ENCODE measurements at regions not wholly inside any gene's neighbourhood (a gene's known extent, or its start where the extent isn't known, plus 50 kb on each side); places are given as distances from the start of the nearest gene placed in this dataset.

- H3K9me3 ChIP-seq (ENCODE audit: control insufficient read depth in 1 of 2, insufficient read depth in 1 of 2, low read depth in 1 of 2, low read length in 2 of 2) = no peaks in the 10 kb centered on the region
- no peaks in the 10 kb centered on the region for H3K9me2 ChIP-seq (ENCODE audit: insufficient read depth)
- no peak overlapping the region for H3K27ac ChIP-seq (ENCODE audit: low read depth, low read length)
- DNase-seq (ENCODE audit: low read depth, low spot score) (no peak), ATAC-seq (no peak)
- no peaks in the 10 kb centered on the region for H4K20me1 ChIP-seq (ENCODE audit: insufficient read depth)
- ChIA-PET RAD21 (ENCODE audit: low non-redundant PET in 1 of 2, low total read pairs in 2 of 2, uncharacterized antibody in 2 of 2, unreplicated experiment in 2 of 2) (no interaction called here), CTCF (no interaction called here), POLR2A (no interaction called here)
- no peaks in the 10 kb centered on the region for H3K27me3 ChIP-seq (ENCODE audit: insufficient read depth, low read length)
- H3K9ac ChIP-seq (ENCODE audit: low read length) = no peak overlapping the region
- no peak for TF ChIP-seq EGR1 (IDR thresholded peaks at IDR 0.05; ENCODE audit: low read depth)
- TF ChIP-seq TCF7L2 (IDR thresholded peaks at IDR 0.05; ENCODE audit: borderline replicate concordance, extremely low read depth, insufficient read depth, insufficient read length) = no peak
- TF ChIP-seq REST (IDR thresholded peaks at IDR 0.05; ENCODE audit: low read depth) = no peak
- no peak for TF ChIP-seq FOSL1 (IDR thresholded peaks at IDR 0.05; ENCODE audit: low read depth)
- no peak for TF ChIP-seq CBX3 (IDR thresholded peaks at IDR 0.05; ENCODE audit: low read depth)
- TF ChIP-seq POLR2A (IDR thresholded peaks at IDR 0.05; ENCODE audit: borderline replicate concordance, extremely low read depth, insufficient read depth, insufficient read length) = no peak
- TF ChIP-seq, protein P1, sequence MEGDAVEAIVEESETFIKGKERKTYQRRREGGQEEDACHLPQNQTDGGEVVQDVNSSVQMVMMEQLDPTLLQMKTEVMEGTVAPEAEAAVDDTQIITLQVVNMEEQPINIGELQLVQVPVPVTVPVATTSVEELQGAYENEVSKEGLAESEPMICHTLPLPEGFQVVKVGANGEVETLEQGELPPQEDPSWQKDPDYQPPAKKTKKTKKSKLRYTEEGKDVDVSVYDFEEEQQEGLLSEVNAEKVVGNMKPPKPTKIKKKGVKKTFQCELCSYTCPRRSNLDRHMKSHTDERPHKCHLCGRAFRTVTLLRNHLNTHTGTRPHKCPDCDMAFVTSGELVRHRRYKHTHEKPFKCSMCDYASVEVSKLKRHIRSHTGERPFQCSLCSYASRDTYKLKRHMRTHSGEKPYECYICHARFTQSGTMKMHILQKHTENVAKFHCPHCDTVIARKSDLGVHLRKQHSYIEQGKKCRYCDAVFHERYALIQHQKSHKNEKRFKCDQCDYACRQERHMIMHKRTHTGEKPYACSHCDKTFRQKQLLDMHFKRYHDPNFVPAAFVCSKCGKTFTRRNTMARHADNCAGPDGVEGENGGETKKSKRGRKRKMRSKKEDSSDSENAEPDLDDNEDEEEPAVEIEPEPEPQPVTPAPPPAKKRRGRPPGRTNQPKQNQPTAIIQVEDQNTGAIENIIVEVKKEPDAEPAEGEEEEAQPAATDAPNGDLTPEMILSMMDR (IDR thresholded peaks at IDR 0.05 in 2 of 3, conservative IDR thresholded peaks at IDR 0.05 in 1 of 3; ENCODE audit: borderline replicate concordance in 1 of 3, insufficient read depth in 1 of 3, low read depth in 2 of 3, low read length in 2 of 3) = no peak
- TF ChIP-seq EZH2phosphoT487 (IDR thresholded peaks at IDR 0.05; ENCODE audit: borderline replicate concordance) = no peak
- TF ChIP-seq RAD21 (IDR thresholded peaks at IDR 0.05; ENCODE audit: low read depth) = no peak
- TF ChIP-seq MAX (IDR thresholded peaks at IDR 0.05) = no peak
- no peak for TF ChIP-seq ZBTB33 (IDR thresholded peaks at IDR 0.05; ENCODE audit: extremely low read depth, insufficient replicate concordance, low read length)
- TF ChIP-seq SIN3A (IDR thresholded peaks at IDR 0.05; ENCODE audit: low read depth) = no peak
- no peak for TF ChIP-seq YY1 (IDR thresholded peaks at IDR 0.05; ENCODE audit: extremely low read depth, insufficient replicate concordance, low read depth, low read length)
- no peak for TF ChIP-seq JUND (IDR thresholded peaks at IDR 0.05)
- no peak for TF ChIP-seq POLR2AphosphoS5 (IDR thresholded peaks at IDR 0.05; ENCODE audit: low read depth, low read length)
- TF ChIP-seq EZH2 (IDR thresholded peaks at IDR 0.05) = no peak
- TF ChIP-seq SRF (IDR thresholded peaks at IDR 0.05; ENCODE audit: low read depth) = no peak
- no peak for TF ChIP-seq SP1 (IDR thresholded peaks at IDR 0.05; ENCODE audit: low read depth)
- no peak for TF ChIP-seq CEBPB (IDR thresholded peaks at IDR 0.05; ENCODE audit: low read depth)
- no peaks in the 10 kb centered on the region for H3K36me3 ChIP-seq (ENCODE audit: control insufficient read depth in 1 of 2, insufficient read depth in 2 of 2, low read length in 2 of 2)
- no peak overlapping the region for H3K4me2 ChIP-seq (ENCODE audit: low read length)
- no peaks in the 10 kb centered on the region for H3K4me1 ChIP-seq (ENCODE audit: control insufficient read depth in 1 of 2, insufficient read depth in 2 of 2, low read length in 2 of 2)
- H3K79me2 ChIP-seq (ENCODE audit: insufficient read depth, low read length) = no peaks in the 10 kb centered on the region
- intact Hi-C loops (cut with micrococcal nuclease) = no loop called here
- H3K4me3 ChIP-seq (replicated peaks in 1 of 2; ENCODE audit: low read depth in 1 of 2, low read length in 2 of 2) = no peak overlapping the region
- no peak overlapping the region for H2AFZ ChIP-seq (ENCODE audit: low read depth, low read length, poor library complexity, severe bottlenecking)
- BruUV-seq (replicated peaks) = no TSS peak
Measured at GRCh38 chr2:183903026-183903425, 695.3 kb upstream of the ZNF804A start.
